ENCODE measurements at regions not wholly inside any gene's neighbourhood (a gene's known extent, or its start where the extent isn't known, plus 50 kb on each side); places are given as distances from the start of the nearest gene placed in this dataset.

GRCh38 chr1:222040121-222040805 lies 298.4 kb upstream of the DUSP10 start:
- TF ChIP-seq CTCF (IDR thresholded peaks at IDR 0.05; ENCODE audit: low read depth, low read length, poor library complexity, severe bottlenecking) (no peak), EZH2phosphoT487 (IDR thresholded peaks at IDR 0.05; ENCODE audit: borderline replicate concordance, low read length) (no peak)
